HG02642 (cell line): ENCODE measurements at regions not wholly inside any gene's neighbourhood (a gene's known extent, or its start where the extent isn't known, plus 50 kb on each side); places are given as distances from the start of the nearest gene placed in this dataset.
"Not testable (repeated sequence)": the region's sequence is repeated elsewhere in the genome, so short reads cannot be mapped to it uniquely, and the experiment has no call there.

Experiments
- ATAC-seq: cut with Tn5 transposase; IDR thresholded peaks from one replicate; pipeline ENCODE4 v1.9.1; 2021; ENCODE audit warnings: mild to moderate bottlenecking; ENCODE audit not compliant: unreplicated experiment, poor library complexity

DNA sequence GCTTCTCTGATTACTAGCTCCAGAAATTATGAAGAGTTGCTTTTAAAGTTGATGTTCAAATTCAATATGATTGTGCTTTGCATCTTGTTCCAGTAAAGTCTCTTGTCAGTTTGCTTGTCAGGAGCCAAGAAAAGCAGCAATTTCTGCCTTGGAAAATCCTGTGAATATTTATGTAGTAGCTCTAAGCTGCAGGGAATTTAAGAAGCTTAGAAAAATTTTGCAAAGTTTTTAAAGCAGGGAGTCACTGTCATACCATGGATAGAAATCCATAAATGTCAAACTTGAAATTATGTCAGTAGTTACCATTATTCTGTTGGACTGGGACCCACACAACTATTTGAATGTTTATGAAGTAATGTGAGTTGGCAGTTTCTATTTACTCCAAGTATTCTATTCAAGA is 169.3 kb downstream of the TMEM200C start:
- ATAC-seq: no peak

DNA sequence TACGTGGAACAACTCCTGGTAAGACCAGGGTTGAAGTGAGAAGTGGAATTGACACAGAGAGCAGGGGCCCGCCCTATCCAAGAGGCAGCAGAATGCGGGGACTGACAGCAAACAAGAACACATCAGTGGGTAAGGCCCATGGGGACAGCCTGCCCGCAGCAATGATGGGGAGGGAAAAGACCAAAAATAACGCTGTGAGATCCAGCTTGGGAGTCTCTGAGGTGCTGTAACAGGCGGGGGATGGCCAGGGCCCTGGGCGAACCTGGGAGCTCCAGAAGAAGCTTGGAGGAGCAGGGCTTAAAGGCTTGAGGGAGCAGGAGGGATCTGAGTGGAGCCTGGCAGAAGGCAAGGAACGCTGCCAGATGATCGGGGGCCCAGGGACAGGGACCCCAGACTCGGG is 173.4 kb downstream of the TMEM200C start:
- ATAC-seq: no peak

DNA sequence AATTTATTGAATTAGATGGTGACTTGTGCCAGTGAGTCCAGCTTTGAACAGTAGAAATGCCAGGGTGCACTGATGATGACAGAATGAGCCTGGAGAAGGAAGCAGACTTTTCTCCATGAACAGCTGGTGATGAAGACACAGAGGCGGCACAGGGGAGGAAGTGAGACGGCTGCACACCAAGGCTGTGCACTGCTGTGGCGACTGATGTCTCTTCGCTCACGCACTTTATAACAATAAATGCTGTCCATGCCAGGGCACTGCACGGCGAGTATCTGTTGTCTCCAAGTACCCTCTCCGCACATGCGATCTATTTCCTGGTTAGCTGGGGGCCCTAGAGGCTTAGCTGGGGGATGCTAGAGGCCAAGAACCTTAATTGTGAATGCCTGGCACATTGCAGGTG is 175.2 kb downstream of the TMEM200C start:
- no peak for ATAC-seq

DNA sequence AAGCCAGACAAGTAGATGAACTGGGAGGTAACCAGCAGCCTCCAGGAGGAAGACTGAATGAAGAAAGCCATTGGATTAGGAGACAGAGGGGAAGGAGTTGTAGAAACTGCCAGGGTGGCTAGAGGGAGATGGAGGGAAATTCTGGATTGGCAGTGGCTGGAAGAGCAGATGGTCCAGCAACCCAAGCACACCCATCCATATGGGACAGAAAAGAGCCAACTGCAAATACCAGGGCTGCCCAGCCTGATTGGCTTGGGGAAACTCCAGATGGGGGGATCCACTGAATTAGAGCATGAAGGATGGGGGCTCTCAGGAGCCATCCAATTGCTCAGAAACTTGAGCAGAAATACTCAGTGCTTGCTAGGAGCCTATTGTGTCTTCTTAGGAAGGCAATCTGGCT is 173.5 kb upstream of the EPB41L3 start:
- no peak for ATAC-seq

DNA sequence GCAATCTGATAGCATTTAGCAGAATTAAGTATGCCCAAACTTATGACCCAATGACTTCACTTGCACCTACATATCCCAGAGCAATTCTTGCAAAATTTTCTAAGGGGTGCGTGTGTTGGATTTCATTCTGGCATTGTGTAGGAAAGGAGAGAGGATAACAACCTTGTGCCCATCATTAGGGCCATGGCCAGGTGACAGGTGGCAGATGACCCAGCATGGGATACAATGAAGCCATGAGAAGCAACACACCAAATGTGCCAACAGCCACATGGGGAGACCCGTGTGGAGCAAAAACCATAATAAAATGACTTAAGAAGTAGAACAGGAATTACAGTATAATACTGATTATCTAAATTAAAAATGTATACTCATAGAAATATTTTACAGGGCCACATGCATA is 166.9 kb upstream of the EPB41L3 start:
- ATAC-seq: no peak

DNA sequence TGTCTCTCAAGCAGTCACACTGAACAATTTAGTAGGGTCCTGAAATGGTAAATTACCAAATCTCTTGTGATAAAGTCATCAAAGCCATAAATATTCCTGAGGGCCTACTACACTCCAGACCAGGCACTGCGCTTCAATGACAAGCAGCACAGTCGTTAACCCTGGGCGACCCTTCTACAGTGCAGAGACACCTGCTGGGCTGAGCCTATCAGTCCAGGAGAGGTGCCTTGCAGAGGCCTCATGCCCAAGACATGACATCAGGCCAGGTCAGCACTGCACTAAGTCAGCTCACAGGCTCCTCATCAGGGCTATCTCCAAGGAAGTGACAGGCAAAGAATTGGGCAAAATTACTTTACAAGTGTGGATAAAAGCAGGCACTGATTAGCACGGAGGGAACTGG is 166.4 kb upstream of the EPB41L3 start:
- no peak for ATAC-seq

DNA sequence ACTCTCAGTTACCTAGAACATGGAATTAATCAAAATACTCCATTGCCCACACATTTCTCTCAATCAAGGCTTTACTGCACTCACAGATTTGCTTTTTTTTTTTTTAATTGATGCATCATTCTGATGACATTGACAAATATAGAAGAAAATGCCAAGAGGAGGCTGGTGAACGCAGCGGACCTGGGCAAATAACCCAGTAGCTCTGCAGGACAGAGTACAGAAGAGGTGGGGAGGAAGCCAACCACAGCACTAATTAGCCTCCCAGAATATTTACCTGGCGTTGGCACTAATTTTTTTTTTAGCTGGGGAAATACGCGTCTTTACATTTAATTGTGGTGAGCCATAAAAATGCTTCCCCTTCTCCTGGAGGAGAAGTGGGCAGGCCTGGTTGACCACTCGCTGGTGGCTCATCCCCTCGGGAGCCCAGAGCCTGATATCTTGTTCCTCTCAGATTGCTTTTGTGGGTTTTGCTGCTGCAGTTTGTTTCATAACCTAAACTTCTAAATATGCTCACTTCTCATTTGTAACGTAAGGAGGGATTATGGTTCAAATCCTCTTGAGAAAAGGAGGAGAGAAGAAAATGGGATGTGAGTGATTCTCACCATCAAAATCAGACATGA is 165.8 kb upstream of the EPB41L3 start:
- ATAC-seq: no peak

DNA sequence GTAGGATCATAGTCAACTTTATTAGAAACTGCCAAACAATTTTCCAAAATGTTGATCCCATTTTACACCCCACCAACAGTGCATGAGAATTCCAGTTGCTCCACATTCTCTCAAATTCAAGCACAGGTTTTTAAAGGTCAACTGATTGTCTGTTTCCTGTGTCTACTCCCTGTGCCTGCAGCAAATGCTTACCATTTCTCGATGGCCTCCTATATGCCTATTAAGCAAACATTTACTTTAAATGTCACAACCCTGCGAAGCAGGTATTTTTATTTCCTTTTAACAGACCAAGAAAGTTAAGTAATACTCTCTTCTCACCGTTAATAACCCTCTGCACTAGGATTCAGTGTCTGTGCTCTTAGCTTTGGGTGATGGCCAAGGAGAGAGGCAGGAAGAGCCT is 163.8 kb upstream of the EPB41L3 start:
- ATAC-seq: no peak

DNA sequence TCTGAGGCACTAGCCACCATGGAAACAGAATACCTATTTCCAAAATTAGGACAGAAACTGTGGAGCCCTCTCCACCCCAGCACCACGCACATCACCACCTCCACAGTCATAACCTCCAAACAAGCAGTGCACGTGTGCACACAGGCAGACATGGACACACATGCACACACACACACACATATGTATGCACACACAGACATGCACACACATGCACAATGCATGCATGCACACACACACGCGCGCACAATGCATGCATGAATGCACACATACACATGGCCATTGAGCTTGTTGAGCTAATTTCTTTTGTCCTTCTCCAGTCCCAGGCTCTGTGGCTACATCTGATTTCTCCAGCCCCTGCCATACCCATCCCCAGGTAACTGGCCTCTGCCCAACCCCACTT is 161.6 kb upstream of the EPB41L3 start:
- ATAC-seq: no peak

DNA sequence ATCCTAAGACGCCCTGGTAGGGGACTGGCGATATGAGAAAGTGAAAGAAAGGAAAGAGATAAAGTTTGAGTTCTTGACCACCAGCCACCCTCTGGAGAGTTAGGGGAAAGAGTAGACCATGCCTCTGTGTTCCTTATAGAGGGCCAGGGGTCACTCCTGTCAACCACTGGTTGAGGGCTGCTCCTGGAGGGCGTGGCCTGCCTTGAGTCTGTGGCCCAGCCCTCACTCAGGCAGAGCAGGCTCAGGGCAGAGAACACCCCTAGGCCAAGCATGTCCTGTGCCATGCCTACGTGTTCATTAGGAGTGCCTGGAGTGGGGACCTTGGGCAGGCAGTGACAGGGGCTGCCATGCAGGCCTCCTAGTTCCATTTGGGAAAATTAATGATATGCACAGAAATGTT is 161.1 kb upstream of the EPB41L3 start:
- no peak for ATAC-seq

DNA sequence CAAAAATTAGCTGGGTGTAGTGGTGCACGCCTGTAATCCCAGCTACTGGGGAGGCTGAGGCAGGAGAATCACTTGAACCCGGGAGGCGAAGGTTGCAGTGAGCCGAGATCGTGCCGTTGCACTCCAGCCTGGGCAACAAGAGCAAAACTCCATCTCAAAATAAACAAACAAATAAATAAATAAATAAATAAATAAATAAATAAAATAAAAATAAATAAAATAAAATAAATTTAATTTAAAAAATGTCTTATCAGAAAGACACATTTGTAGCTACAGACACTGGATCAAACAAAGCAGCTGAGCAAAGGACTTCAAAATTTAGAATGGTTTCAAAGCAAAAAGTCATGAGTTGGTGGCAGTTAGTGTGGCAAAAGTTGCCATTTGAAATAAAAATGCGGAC is 158.2 kb upstream of the EPB41L3 start:
- ATAC-seq: not testable (repeated sequence)

DNA sequence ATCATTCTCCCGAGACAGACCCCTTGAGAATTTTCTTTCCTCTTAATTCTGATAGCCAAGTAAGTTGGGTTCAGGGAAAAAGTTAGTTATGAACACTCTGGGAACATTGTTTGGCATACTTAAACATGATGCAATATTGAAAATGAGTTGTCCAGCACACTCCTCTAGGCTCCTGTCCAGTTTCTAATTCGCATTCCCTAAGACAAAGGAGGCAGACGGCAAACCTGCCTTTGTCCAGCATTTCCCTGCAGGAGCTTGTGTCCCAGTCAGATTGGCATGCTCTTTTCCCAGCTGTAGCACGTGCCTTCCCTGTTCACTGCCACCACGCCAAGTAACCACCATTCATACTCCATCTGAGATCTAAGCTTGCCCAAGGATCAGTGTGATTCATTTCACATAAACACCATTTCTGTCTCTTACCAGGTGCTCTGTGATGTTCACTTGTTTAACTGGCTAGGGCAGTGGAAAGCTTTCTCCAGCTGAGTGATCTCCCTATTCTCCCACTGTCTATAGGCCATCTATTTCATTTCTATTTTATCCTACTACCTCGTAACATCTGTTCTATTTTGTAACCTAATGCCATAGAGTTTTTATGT is 150.0 kb upstream of the EPB41L3 start:
- no peak for ATAC-seq

DNA sequence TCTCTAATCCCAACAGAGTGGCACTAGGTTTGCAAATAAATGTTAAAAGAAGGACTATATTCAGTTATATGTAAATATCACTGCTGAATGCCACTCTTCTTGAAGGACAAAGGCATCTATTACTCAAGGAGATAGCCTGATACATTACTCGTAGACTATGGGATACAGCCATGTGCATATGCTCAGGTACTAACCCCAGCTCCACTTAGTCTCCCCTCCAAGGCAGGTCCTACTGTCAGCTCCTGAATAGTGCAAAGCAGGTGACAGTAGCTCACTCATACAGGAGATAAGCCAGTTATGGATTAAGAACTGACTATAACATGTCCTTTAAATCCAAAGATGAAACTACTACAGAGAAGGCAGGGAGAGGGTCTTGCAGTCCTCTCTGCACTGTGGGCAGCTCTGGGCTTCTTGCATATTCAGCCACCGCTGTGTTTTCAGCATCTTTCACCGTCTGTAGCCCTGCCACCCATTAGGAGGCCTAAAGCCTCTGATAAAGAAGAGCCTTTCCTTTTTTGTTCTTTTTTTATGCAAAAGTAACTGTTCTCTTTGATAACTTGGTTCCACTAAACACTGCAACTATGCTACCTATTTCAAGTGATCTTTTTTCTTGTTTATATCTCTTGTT is 135.1 kb upstream of the EPB41L3 start:
- ATAC-seq: no peak

DNA sequence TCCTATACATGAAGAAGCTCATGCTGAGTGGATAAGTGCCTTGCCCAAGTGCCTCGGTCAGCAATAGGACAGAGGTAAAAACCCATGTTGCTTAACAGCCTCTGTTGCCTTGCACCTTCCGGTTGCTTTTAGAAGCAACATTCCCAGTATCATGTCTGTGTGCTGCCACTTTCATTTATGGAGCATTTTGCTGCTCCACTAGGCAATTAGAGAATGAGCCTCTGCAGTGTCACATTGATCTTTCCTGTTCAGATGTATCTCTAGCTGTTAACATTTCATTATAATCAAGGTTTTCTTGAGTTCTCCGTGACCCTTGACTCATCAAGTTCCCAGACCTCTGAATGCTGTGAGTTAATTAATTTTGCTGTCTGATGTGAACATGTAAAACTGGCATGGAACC is 134.5 kb upstream of the EPB41L3 start:
- no peak for ATAC-seq

DNA sequence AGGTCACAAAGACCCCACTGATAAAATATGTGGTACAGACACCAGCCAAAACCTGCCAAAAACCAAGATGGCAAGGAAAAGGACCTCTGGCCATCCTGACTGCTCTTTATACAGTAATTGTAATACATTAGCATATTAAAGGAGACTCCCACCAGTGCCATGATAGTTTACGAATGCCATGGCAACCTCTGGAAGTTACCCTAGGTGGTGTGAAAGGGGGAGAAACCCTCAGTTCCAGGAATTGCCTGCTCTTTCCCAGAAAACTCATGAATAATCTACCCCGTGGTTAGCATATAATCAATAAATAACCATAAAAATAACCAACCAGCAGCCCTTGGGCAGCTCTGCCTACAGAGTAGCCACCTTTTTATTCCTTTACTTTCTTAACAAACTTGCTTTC is 129.8 kb upstream of the EPB41L3 start:
- ATAC-seq: no peak

DNA sequence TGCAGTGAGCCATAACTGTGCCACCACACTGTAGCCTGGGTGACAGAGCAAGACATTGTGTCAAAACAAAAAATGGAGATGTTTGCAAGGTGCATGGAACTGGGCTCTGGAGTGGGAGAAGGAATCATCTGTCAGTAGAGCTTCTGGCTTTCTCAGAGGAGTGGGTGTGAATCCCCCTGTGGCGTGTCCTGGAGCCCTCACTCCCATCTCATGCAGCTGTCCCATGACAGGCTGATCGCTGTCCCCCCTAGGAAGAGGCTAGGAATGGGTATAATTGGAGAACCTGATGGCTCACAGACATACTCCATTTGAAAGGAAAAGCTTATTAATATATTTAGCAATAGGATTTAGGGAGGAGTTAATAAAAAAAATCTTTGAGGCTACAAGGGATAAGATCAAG is 125.8 kb upstream of the EPB41L3 start:
- ATAC-seq: no peak

DNA sequence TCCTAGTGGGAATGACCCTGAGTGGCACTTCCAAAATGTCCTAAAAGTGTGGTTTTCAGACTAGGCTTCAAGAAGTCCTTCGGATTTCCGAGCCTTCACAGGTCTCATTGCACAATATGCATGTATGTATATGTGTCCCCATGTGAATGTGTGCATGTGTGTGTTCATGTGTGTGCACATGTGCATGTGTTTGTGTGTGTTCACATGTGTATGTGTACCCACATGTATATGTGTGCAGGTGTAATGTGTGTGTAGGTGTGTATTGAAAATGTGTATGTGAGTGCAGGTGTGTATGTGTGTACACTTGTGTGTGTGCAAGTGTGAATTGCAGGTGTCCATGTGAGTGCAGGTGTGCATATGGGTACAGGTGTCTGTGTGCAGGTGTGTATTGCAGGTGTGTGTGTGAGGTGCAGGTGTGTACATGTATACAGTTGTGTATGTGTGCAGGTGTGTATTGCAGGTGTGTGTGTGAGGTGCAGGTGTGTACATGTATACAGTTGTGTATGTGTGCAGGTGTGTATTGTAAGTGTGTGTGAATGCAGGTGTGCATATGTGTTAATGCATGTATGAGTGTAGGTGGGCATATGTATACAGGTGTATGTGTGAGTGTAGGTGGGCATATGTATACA is 124.4 kb upstream of the EPB41L3 start:
- ATAC-seq: no peak

DNA sequence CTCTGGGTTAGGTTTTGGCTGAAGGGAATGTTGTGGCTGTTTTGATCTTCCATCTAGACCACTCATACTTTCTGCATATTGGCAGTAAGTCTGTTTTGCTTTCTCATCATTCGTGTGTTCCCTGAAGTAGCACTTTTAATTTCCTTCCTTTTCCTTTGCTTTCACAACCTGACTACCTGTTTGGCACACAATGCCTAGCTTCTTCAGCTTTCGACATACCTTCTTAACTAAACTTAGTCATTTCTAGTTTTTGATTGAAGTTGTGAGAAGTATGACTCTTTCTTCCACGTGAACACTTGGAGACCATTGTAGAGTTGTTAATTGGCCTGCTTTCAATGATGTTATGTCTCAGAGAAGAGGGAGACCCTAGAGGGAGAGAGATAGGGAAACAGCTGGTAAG is 123.6 kb upstream of the EPB41L3 start:
- ATAC-seq: no peak

DNA sequence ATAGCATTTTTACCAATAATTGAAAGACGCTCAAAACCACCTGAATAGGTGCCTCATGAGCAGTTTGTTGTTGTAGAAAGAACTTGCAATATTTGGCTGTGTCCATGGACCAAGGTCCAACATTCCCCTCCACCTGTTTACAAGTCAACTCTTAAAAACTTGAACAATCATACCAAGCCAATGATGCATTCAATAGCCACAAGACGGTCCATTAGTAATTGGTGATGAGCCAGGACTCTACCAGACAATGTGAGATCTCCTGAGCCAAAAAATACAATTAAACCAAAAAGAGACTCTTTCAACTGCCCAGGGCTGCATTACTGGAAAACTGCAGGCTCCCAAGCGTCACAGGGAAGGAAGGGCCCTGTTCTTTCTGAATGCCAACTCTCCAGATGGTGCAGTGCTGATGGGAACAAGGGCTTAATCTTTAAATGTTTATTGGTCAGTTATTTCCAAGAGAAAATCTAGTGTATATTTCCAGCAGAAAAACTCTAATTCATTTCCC is 118.8 kb upstream of the EPB41L3 start:
- no peak for ATAC-seq

DNA sequence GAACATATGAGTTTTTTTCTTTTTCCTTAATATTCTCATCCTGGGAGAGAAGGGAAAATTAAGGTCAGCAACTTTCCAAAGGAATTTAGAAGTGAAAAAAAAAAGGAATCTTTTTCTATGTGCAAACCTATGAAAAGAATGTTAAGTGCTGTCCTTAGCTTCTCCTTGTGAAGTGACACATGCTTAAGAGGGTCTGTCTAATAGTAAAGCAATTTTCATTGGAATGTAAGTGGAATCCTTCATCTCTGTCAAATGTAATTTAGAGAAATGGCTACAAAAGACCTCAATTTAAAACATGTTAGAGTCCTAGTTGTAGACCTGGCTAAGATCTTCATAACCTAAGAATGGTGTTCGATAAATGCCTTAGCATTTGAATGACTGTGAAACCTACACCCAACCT is 117.4 kb upstream of the EPB41L3 start:
- ATAC-seq: no peak

DNA sequence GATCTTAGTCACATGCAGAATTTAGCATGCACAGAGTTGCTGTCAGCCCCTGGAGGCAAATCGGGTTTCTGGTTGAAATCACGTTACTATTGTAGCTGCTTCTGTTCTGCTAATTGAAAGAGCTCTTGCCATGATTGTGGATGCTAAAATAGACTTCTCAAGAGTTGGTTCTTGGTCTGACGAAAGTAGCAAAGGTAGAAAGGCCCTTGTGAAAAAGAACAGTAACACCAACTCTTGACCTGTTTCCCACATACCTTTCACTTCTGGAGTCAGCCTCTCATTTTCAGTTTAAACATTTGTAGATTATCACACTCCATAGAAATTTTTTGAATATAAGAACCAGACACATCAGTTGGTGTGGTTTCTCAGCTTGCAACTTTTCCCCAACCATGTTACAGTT is 110.0 kb upstream of the EPB41L3 start:
- no peak for ATAC-seq

DNA sequence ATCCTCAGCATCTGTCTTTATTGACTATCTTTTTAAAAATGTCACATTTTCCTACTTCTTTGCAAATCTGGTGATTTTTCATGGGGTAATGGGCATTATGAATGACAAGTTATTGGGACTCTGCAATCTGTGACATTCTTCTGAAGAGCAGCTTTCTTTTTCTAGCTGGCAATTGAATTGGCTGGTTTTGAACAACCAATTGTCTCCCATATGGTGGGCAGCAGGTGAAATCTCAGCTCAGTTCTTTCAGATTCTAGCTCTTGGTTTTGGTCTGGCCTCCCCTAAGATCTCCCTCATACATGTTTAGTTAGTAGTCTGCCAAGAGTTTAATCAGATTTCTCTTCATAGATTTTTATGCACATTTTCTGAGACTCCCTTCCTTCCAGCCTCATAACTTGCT is 107.9 kb upstream of the EPB41L3 start:
- no peak for ATAC-seq
